Left hindlimb (tissue), 1 donor: ENCODE measurements at regions not wholly inside any gene's neighbourhood (a gene's known extent, or its start where the extent isn't known, plus 50 kb on each side); places are given as distances from the start of the nearest gene placed in this dataset.
A peak's percentile ranks its signal among the peaks of the same experiment; 100 is the strongest.

Experiments used
- DNase-seq: peaks from one replicate; pipeline ENCODE4 v3.0.0-alpha.2; 2018

DNA sequence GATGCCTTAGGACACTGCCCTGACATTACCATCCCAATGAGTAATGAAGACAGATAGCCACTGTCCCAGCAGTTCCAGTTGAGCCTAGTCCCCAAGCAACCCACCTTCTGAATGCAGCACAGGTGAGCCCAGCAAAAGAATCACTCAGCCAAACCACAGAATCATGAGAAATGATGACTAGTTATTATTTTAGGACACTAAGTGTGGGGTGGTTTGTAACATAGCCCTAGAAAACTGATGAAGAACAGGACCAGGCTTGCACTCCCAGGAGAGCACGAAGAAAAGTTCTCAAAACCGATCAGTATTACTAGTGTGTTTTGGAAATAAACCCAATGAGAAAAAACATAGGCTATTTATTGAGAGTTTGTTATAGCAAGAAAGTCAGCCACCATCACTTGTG is 129.6 kb upstream of the CNTN6 start:
- DNase-seq: no peak

DNA sequence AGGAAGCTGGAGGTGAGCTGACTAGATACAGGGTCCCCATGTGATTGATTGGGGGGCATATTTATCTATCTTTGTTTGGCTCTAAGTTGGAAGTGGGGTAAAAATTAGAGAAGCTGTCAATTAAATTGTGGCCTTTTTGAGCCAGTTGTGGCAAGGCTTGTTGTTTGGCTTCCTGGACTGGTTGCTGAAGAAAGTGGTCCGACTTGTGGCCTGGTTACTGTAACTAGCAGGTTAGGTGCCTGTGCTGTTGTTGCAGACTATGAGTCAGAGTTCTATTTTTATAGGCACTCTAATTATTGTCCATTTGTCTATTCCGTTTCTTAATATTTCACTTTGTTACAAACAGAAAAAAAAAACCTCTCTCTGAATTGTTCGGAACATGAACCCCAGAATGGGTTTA is 129.1 kb upstream of the CNTN6 start:
- DNase-seq: no peak

DNA sequence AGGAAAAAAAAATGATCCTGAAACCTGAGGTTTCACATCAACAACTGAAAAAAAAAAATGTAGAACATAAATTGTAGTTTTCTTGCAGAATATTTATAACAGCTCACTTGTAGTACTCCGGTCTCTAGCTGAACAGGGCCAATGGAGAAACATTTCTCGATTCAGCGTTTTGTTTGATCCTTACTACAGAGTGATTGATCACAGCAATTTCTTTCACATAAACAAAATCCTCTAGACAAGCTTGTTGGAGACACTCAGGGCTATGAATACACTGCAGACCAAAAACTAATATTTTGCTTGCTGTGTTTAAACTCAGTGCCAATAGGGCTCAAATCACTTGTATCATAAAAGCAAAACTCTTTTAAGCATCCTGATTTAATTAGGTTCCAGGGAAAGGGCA is 127.0 kb upstream of the CNTN6 start:
- DNase-seq: no peak

DNA sequence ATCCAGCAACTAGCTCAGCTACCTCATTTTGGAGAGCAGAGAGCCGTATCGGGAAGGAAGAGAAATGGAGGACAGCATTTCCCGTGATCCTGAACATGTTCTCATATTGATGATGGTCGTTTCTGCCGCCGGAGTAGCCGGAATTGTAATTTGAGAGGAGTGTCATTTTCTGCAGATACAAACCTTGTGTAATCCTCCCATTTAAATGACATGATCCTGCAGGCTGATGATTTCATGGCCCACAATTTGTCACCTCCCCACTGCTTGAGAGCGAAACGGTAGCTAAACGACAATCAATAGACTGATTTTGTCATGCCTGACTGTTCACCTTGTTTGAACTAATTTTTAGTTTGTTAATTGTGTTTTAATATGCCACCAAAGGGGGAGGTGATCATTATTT is 126.5 kb upstream of the CNTN6 start:
- DNase-seq: no peak

DNA sequence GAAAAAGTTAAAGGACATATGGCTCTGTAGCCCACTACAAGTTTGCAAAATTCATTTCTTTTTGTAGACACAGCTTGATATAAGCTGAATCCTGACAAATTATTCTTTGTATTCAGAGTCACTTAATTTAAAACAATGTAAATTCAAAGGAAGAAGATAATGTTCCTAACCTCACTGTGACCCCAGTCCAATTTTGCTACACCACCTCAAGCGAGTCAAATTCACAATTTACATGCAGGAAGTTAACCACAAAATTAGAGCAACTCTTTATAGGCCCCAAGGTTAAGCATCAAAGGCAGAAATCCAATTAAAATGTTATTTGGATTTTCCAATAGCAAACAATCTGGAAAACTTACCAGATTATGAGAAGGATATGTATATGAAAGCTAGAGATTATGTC is 119.5 kb upstream of the CNTN6 start:
- no peak for DNase-seq

DNA sequence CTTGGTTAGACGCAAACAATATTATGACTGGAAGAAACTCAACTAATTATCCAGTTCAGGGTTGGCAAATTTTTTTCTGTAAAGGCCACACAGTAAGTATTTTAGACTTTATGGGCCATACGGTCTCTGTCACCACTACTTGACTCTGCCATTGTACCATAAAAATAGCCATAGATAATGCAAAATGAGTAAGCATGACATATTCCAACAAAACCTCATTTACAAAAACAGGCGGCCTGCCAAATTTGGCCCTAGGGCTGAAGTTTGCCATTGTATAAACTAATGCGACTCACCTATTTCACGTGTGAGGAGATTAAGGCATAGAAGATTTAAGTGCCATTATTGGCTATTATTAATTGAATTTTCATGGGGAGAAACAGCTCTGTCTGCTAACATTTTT is 116.8 kb upstream of the CNTN6 start:
- no peak for DNase-seq

DNA sequence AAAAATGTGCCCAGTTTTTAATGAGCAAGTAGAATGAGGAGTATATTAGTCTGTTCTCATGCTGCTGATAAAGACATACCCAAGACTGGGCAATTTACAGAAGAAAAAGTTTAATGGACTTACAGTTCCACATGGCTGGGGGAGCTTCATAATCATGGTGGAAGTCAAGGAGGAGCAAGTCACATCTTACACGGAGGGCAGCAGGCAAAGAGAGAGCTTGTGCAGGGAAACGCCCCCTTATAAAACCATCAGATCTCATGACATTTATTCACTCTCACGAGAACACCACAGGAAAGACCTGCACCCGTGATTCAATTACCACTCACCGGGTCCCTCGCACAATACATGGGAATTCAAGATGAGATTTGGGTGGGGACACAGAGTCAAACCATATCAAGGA is 111.7 kb upstream of the CNTN6 start:
- DNase-seq: no peak

DNA sequence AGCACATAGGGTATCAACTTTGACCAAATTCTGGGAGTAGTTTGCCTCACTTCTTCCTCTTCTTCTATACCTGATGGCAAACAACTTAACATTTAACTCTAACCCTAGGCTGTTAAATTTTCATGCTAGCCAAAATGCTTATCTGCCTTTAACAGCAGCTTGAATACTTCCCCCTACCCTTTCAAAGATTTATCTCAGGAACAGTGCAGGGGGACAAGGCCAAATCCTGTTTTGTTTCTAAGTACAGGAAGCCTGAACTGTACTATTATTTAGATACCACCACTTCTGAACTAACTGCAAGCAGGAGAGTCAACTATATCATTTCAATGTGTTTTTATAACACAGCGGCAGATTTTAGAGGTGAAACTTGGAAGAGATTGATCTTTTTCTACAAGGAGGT is 104.0 kb upstream of the CNTN6 start:
- DNase-seq: no peak

DNA sequence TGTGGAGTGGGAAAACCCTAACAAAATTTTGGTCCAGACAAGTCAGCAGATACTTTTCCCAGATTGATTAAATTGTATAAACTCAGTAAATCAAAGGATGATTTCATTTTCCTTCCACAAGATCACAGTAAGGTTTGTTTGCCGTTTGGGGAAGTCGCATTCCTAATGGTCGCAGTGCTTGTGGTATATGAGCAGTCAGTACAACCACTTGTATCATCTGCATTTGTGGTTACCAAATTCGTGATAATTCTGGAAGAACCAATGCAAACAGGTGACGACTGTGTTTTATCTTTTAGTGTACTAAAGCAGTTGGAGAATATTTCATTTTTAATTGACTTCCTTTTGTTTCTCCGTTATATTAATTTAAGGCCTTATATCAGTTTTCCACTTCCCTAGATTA is 100.0 kb upstream of the CNTN6 start:
- no peak for DNase-seq

DNA sequence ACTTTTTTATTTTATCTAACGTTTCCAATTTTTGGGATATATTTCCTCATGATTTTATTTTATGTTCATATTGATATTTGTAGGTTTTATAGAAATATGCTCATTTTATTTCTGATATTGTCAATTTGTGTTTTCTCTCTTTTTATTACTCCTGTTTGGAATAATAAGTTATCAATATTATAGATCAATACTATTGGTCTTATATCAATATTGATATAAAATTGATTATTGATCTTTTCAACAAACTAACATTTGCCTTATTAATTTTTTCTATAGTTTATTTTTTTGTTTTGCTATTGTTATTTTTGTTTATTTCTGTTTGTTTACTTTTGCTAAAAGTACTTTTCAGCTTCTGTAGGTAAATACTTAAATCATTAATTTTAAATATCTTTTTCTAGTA is 90.8 kb upstream of the CNTN6 start:
- DNase-seq: no peak

DNA sequence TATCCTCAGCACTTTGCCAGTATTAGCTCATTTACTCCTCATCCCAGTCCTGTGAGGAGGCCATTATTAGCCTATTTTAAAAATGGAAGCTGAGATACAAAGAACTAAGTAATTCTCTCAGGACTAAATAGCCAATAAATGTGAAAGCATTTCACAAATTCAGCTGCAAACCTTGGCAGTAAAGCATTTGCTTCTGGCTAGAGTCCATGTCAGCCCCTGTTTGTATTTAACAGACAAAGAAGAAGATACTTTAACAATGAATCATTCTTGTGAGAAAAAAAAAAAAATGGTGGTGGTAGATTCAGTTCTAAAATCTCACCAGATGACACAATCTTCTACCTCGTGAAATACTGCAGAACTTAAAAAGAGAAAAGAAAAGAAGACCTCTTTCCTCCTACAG is 85.0 kb upstream of the CNTN6 start:
- peak; percentile 47 for DNase-seq

DNA sequence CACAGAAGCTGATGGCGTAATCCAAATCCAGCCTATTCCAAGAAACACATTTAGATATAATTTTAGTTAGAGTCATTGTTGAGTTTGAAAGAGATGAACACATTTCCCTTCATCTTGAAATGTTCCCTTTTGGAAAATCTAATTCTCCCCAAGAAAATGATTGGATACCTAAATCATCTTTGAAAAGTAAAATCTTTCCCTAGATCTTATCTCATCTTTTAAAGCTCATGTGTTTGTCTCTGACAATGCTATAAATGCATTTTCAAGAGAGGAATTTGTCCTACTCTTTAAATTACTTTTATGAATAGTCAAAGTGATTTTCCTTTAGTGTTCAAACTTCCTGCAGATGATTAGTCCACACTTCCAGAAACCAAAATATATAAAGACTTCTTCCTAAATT is 82.6 kb upstream of the CNTN6 start:
- no peak for DNase-seq

DNA sequence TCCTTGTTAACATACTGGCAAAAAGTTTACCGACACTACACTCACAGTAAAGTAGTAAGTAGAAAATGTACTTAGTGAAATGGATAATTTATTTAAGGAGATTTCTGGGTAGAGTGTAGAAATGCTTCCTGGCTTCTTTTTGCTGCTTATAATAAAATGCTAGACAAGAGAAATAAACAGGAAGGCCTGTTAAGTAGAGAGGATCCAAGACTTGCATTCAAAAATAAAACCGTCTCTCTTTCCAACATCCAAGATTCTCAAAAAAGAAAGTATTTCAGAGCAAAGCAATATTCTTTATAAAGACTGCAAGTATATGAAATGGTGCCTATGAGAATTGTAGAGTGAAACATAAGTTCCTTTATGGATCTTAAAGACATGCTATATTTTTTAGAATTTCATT is 77.0 kb upstream of the CNTN6 start:
- DNase-seq: no peak

DNA sequence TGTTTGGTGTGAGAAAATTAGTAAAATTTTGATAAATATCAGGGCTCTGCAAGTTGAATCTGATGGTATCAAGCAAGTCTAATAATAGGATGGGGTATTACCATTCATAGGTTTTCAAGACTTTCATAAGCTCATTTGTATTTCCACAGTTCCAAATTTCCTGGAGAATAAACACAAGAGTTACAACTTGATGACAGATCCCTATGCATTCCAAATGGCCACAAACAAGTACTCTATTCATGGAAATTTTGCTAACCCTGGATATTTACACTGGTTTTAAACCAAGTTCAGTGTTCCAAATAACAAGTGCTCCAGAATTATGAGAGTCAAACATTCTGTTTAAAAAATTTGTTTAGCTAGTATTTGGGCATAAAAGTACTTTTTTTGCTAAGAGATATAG is 75.0 kb upstream of the CNTN6 start:
- DNase-seq: no peak

DNA sequence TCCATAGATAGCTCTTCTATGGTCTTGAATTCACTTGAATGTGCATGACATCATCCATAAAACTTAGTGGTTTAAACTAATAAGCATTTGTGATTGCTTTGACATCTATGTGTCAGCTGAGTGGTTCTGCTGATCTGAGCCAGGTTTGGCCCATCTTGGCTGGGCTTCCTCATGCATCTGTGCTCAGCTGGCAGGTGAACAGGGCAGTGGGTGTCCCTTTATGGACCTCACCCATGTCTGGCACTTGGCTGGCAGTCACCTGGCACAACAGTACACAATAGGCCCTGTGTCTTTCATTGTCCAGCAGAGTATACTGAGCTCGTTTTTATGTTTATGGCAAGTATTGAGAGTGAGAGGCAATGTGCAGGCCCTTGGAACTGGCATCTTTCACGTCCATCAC is 73.7 kb upstream of the CNTN6 start:
- DNase-seq: no peak

DNA sequence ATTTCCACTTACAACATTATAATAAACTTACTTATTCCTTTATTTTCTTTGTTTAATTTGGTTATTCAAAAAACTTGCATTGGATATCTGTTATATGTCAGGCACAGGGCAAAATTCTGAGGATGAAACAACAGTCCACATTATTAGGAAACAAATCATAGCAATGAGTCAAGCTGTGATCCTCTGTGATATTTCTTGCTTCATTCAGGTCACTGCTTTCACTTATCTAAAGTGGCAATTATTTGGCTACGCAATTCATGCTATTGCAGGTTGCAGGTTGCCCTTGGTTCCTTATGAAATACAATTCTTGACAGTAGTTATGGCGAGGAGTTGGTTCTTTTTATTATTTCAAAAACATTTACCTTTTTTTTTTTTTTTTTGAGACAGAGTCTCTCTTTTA is 66.4 kb upstream of the CNTN6 start:
- no peak for DNase-seq

DNA sequence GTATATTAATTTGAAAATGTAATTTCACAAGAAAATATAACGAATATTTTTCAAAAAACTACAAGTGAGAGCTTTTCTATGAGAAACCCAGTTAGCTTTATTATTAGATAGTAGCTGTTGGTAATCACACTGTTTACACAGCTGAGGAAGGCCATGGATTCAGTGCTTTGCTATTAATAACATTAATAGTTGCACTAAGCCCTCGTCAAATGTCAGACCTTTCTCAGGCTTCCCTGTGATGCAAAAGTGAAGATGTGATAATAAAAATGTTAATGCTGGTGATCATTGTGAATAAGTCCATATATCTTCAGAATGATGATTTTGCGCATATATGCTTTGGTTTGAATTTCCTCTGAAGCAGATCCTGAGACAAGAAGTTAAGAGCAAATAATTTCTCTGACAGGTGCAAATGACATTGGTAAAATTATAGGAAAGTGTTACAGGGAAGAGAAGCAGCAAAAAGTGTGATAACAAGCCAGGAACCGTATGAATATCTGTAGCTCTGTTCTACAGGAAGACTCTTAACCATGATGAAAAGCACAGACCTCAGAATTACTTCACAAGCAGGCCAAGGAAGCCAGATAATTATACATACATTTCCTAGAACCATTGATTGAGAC is 56.5 kb upstream of the CNTN6 start:
- no peak for DNase-seq

DNA sequence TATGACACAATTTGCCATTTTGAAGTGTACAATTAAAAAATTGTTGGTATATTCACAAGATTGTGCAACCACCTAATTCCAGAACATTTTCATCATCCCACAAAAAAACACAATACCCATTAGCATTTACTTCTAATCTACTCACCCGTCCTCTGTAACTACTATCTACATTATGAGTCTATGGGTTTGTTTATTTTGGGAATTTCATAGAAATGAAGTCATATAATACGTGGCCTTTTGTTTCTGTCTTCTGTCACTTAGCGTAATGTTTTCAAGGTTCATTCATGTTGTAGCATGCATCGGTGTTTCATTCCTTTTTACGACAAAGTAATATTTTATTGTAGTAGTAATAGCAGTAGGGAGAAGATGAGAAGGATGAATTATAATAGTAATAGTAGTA is 55.2 kb upstream of the CNTN6 start:
- DNase-seq: no peak
